HEK293 (cell line): ENCODE measurements at regions not wholly inside any gene's neighbourhood (a gene's known extent, or its start where the extent isn't known, plus 50 kb on each side); places are given as distances from the start of the nearest gene placed in this dataset.
"Not testable (repeated sequence)": the region's sequence is repeated elsewhere in the genome, so short reads cannot be mapped to it uniquely, and the experiment has no call there.

Experiments used
- CTCF ChIA-PET: fragments of 350-600 bp; formaldehyde crosslinking; extraction: SDS; loops from one replicate; lab custom pipeline; 2021; ENCODE audit warnings: antibody characterized with exemption; lab: Yijun Ruan, JAX
- POLR2A ChIA-PET: fragments of 300-600 bp; formaldehyde crosslinking; extraction: SDS; loops from one replicate; lab custom pipeline; 2020; ENCODE audit warnings: antibody characterized with exemption, inconsistent platforms; lab: Yijun Ruan, JAX
- H3K27ac ChIP-seq: fragments of 200-500 bp; sonication (Bioruptor generic); 2 replicates; pipeline ENCODE4 v1.5.1; 2014; ENCODE audit warnings: low read depth, low read length, control low read depth, inconsistent platforms; ENCODE audit errors: extremely low read depth
- H3K36me3 ChIP-seq, 2 experiments: fragments of 200-500 bp in 1 of 2; sonication (Bioruptor generic) in 1 of 2; 1 replicate in 1 of 2; 2 replicates in 1 of 2; pipeline ENCODE4 v1.5.1; 2014 to 2017; ENCODE audit warnings: inconsistent platforms in 2 of 2, low read length in 2 of 2; ENCODE audit not compliant: control insufficient read depth in 2 of 2, insufficient read depth in 1 of 2
- H3K4me1 ChIP-seq: fragments of 200-500 bp; sonication (Bioruptor generic); 2 replicates; pipeline ENCODE4 v1.5.1; 2014; ENCODE audit warnings: mild to moderate bottlenecking, low read length, inconsistent platforms; ENCODE audit not compliant: control insufficient read depth, insufficient read depth
- H3K4me3 ChIP-seq: 2 replicates; pipeline ENCODE4 v1.5.1; 2011; ENCODE audit warnings: low read depth, mild to moderate bottlenecking, control low read depth, low read length, moderate library complexity
- H3K9me3 ChIP-seq: fragments of 200-500 bp; sonication (Bioruptor generic); 2 replicates; pipeline ENCODE4 v1.5.1; 2014; ENCODE audit warnings: low read depth, low read length, inconsistent platforms; ENCODE audit not compliant: control insufficient read depth, insufficient read depth
- CTCF ChIP-seq: fragments of 450-650 bp; formaldehyde crosslinking; IDR thresholded peaks from 2 replicates; pipeline ENCODE4 v1.5.1; 2016; ENCODE audit warnings: missing biosample characterization, missing genetic modification characterization
- INSM2 ChIP-seq: fragments of 450-650 bp; formaldehyde crosslinking; IDR thresholded peaks from 2 replicates; pipeline ENCODE4 v1.5.1; 2016; ENCODE audit warnings: missing biosample characterization, missing genetic modification characterization
- OSR2 ChIP-seq: fragments of 450-650 bp; formaldehyde crosslinking; IDR thresholded peaks from 2 replicates; pipeline ENCODE4 v1.5.1; 2016; ENCODE audit warnings: missing biosample characterization, missing genetic modification characterization
- WT1 ChIP-seq: fragments of 450-650 bp; formaldehyde crosslinking; IDR thresholded peaks from 2 replicates; pipeline ENCODE4 v1.5.1; 2016; ENCODE audit warnings: missing biosample characterization, missing genetic modification characterization
- ZBTB7A ChIP-seq: fragments of 450-650 bp; formaldehyde crosslinking; IDR thresholded peaks from 2 replicates; pipeline ENCODE4 v1.5.1; 2016; ENCODE audit warnings: low read depth, missing biosample characterization, missing genetic modification characterization
- ZNF184 ChIP-seq: fragments of 450-650 bp; IDR thresholded peaks from 2 replicates; pipeline ENCODE4 v1.5.1; 2018; ENCODE audit warnings: missing biosample characterization, mild to moderate bottlenecking, missing genetic modification characterization
- ZNF223 ChIP-seq: fragments of 450-650 bp; formaldehyde crosslinking; IDR thresholded peaks from 2 replicates; pipeline ENCODE4 v1.5.1; 2016; ENCODE audit warnings: missing biosample characterization, missing genetic modification characterization
- ZNF324 ChIP-seq: fragments of 450-650 bp; formaldehyde crosslinking; IDR thresholded peaks from 2 replicates; pipeline ENCODE4 v1.5.1; 2016; ENCODE audit warnings: missing biosample characterization, missing genetic modification characterization
- ZNF366 ChIP-seq: fragments of 450-650 bp; formaldehyde crosslinking; conservative IDR thresholded peaks from 2 replicates; pipeline ENCODE4 v1.5.1; 2016; ENCODE audit warnings: missing biosample characterization, missing genetic modification characterization
- ZNF404 ChIP-seq: fragments of 450-650 bp; formaldehyde crosslinking; IDR thresholded peaks from 2 replicates; pipeline ENCODE4 v1.5.1; 2017; ENCODE audit warnings: missing biosample characterization, missing genetic modification characterization
- ZNF513 ChIP-seq: fragments of 450-650 bp; IDR thresholded peaks from 2 replicates; pipeline ENCODE4 v1.5.1; 2018; ENCODE audit warnings: missing biosample characterization, missing genetic modification characterization
- ZNF514 ChIP-seq: fragments of 450-650 bp; formaldehyde crosslinking; IDR thresholded peaks from 2 replicates; pipeline ENCODE4 v1.5.1; 2016; ENCODE audit warnings: missing biosample characterization, missing genetic modification characterization
- ZNF518A ChIP-seq: fragments of 450-650 bp; formaldehyde crosslinking; conservative IDR thresholded peaks from 2 replicates; pipeline ENCODE4 v1.5.1; 2016; ENCODE audit warnings: low read depth, missing biosample characterization, missing genetic modification characterization
- ZNF560 ChIP-seq: fragments of 450-650 bp; formaldehyde crosslinking; IDR thresholded peaks from 2 replicates; pipeline ENCODE4 v1.5.1; 2017; ENCODE audit warnings: missing biosample characterization, missing genetic modification characterization, borderline replicate concordance

GRCh38 chr4:92249541-92249940 lies 54.2 kb upstream of the GRID2 start (continued):
- TF ChIP-seq ZNF324 (tag by site-specific recombination), result no peak
- no peak for TF ChIP-seq ZNF184 (tag by site-specific recombination)
- TF ChIP-seq OSR2 (tag by site-specific recombination), result no peak
- no peak for TF ChIP-seq INSM2 (tag by site-specific recombination)
- no peak for TF ChIP-seq ZNF518A
- TF ChIP-seq ZBTB7A, result no peak
- no peak for TF ChIP-seq ZNF513 (tag by site-specific recombination)
- TF ChIP-seq ZNF223 (tag by site-specific recombination), result no peak

- TF ChIP-seq WT1, result no peak
- TF ChIP-seq CTCF (tag by site-specific recombination), result no peak
- TF ChIP-seq ZNF560 (tag by site-specific recombination), result no peak
- no peak for TF ChIP-seq ZNF366 (tag by site-specific recombination)
- no peak for TF ChIP-seq ZNF514
- no peak for TF ChIP-seq ZNF404 (tag by site-specific recombination)
- no peak overlapping the region for H3K4me3 ChIP-seq
- H3K9me3 ChIP-seq, result no peaks in the 10 kb centered on the region
- no peak overlapping the region for H3K27ac ChIP-seq
- ChIA-PET CTCF (no interaction called here), POLR2A (no interaction called here)
- H3K36me3 ChIP-seq, result no peaks in the 10 kb centered on the region
- H3K4me1 ChIP-seq, result no peaks in the 10 kb centered on the region
These were observed 52.1 kb upstream of the GRID2 start for GRCh38 chr4:92251711-92252110.

- H3K27ac ChIP-seq, CTCF ChIA-PET, H3K9me3 ChIP-seq, POLR2A ChIA-PET, H3K36me3 ChIP-seq, H3K4me1 ChIP-seq, H3K4me3 ChIP-seq: not testable (repeated sequence)
These were observed 51.4 kb upstream of the GRID2 start for GRCh38 chr4:92252358-92252757.
